ENCODE measurements at regions not wholly inside any gene's neighbourhood (a gene's known extent, or its start where the extent isn't known, plus 50 kb on each side); places are given as distances from the start of the nearest gene placed in this dataset.
A peak's percentile ranks its signal among the peaks of the same experiment; 100 is the strongest.

- Histone ChIP-seq H3K4me3 (ENCODE audit: low read length) (no peak overlapping the region), H2AK5ac (ENCODE audit: low read length) (no peak overlapping the region), H2BK5ac (ENCODE audit: low read length) (no peak overlapping the region), H3K79me2 (ENCODE audit: control insufficient read depth, insufficient read depth, low read length) (no peaks in the 10 kb centered on the region), H3K36me3 (ENCODE audit: control insufficient read depth, insufficient read depth, low read length) (no peaks in the 10 kb centered on the region), H3K4ac (ENCODE audit: low read depth, low read length) (no peak overlapping the region), H3K27me3 (ENCODE audit: insufficient read depth, low read length, poor library complexity) (no peaks in the 10 kb centered on the region), H4K8ac (ENCODE audit: low read depth, low read length) (no peak overlapping the region), H3K23ac (ENCODE audit: low read length) (no peak overlapping the region), H3K56ac (ENCODE audit: low read length) (no peak overlapping the region), H2BK120ac (ENCODE audit: low read depth, low read length) (no peak overlapping the region), H3K4me2 (ENCODE audit: low read length) (no peak overlapping the region), H3K79me1 (ENCODE audit: low read length) (no peaks in the 10 kb centered on the region), H3K9ac (ENCODE audit: low read length) (no peak overlapping the region), H3K4me1 (ENCODE audit: control insufficient read depth, low read depth, low read length) (no peaks in the 10 kb centered on the region), H3K18ac (ENCODE audit: low read length) (no peak overlapping the region), H2BK15ac (replicated peaks; ENCODE audit: low read depth) (no peak overlapping the region), H3K27ac (ENCODE audit: low read depth, low read length) (no peak overlapping the region), H4K5ac (ENCODE audit: low read length) (no peak overlapping the region)
- DNase-seq: no peak
- WGBS (ENCODE audit: extremely low coverage, insufficient coverage, low lambda C conversion rate): no CpG with 5 or more reads among the region's 2 CpGs
Measured at GRCh38 chr2:66202586-66202985, 232.3 kb upstream of the MEIS1 start.

GRCh38 chr2:66201242-66201641 is 233.7 kb upstream of the MEIS1 start:
- Histone ChIP-seq H4K8ac (ENCODE audit: low read depth, low read length) (no peak overlapping the region), H3K36me3 (ENCODE audit: control insufficient read depth, insufficient read depth, low read length) (no peaks in the 10 kb centered on the region), H2BK5ac (ENCODE audit: low read length) (no peak overlapping the region), H3K9ac (ENCODE audit: low read length) (no peak overlapping the region), H3K23ac (ENCODE audit: low read length) (no peak overlapping the region), H2BK15ac (replicated peaks; ENCODE audit: low read depth) (no peak overlapping the region), H2AK5ac (ENCODE audit: low read length) (no peak overlapping the region), H3K27me3 (ENCODE audit: insufficient read depth, low read length, poor library complexity) (no peaks in the 10 kb centered on the region), H3K4me2 (ENCODE audit: low read length) (no peak overlapping the region), H3K79me2 (ENCODE audit: control insufficient read depth, insufficient read depth, low read length) (no peaks in the 10 kb centered on the region), H4K5ac (ENCODE audit: low read length) (no peak overlapping the region), H3K4ac (ENCODE audit: low read depth, low read length) (no peak overlapping the region), H3K18ac (ENCODE audit: low read length) (no peak overlapping the region), H3K4me1 (ENCODE audit: control insufficient read depth, low read depth, low read length) (no peaks in the 10 kb centered on the region), H2BK120ac (ENCODE audit: low read depth, low read length) (no peak overlapping the region), H3K79me1 (ENCODE audit: low read length) (no peaks in the 10 kb centered on the region), H3K56ac (ENCODE audit: low read length) (no peak overlapping the region), H3K27ac (ENCODE audit: low read depth, low read length) (no peak overlapping the region), H3K4me3 (ENCODE audit: low read length) (no peak overlapping the region)
- WGBS (ENCODE audit: extremely low coverage, insufficient coverage, low lambda C conversion rate): no CpG with 5 or more reads among the region's 2 CpGs
- DNase-seq: peak; percentile 20

- no peaks in the 10 kb centered on the region for H3K36me3 ChIP-seq (ENCODE audit: control insufficient read depth, insufficient read depth, low read length)
- H3K27ac ChIP-seq (ENCODE audit: low read depth, low read length): no peak overlapping the region
- no peak overlapping the region for H2BK5ac ChIP-seq (ENCODE audit: low read length)
- H3K18ac ChIP-seq (ENCODE audit: low read length): no peak overlapping the region
- H3K27me3 ChIP-seq (ENCODE audit: insufficient read depth, low read length, poor library complexity): no peaks in the 10 kb centered on the region
- H2BK15ac ChIP-seq (replicated peaks; ENCODE audit: low read depth): no peak overlapping the region
- H3K56ac ChIP-seq (ENCODE audit: low read length): no peak overlapping the region
- no peak overlapping the region for H3K4me2 ChIP-seq (ENCODE audit: low read length)
- no peaks in the 10 kb centered on the region for H3K79me2 ChIP-seq (ENCODE audit: control insufficient read depth, insufficient read depth, low read length)
- no peak overlapping the region for H3K23ac ChIP-seq (ENCODE audit: low read length)
- H2AK5ac ChIP-seq (ENCODE audit: low read length): no peak overlapping the region
- no peak for DNase-seq
- H4K5ac ChIP-seq (ENCODE audit: low read length): no peak overlapping the region
- no peak overlapping the region for H3K4ac ChIP-seq (ENCODE audit: low read depth, low read length)
- H4K8ac ChIP-seq (ENCODE audit: low read depth, low read length): no peak overlapping the region
- H2BK120ac ChIP-seq (ENCODE audit: low read depth, low read length): no peak overlapping the region
- H3K4me3 ChIP-seq (ENCODE audit: low read length): no peak overlapping the region
- no peaks in the 10 kb centered on the region for H3K4me1 ChIP-seq (ENCODE audit: control insufficient read depth, low read depth, low read length)
- no peaks in the 10 kb centered on the region for H3K79me1 ChIP-seq (ENCODE audit: low read length)
- no peak overlapping the region for H3K9ac ChIP-seq (ENCODE audit: low read length)
Measured at GRCh38 chr2:66198873-66199272, 236.1 kb upstream of the MEIS1 start.

GRCh38 chr2:66192888-66193287 is 242.0 kb upstream of the MEIS1 start:
- H2BK5ac ChIP-seq (ENCODE audit: low read length): no peak overlapping the region
- H3K27me3 ChIP-seq (ENCODE audit: insufficient read depth, low read length, poor library complexity): no peaks in the 10 kb centered on the region
- H3K27ac ChIP-seq (ENCODE audit: low read depth, low read length): no peak overlapping the region
- no peaks in the 10 kb centered on the region for H3K79me1 ChIP-seq (ENCODE audit: low read length)
- no peak overlapping the region for H3K56ac ChIP-seq (ENCODE audit: low read length)
- no peak overlapping the region for H4K8ac ChIP-seq (ENCODE audit: low read depth, low read length)
- no peak overlapping the region for H2BK120ac ChIP-seq (ENCODE audit: low read depth, low read length)
- H4K5ac ChIP-seq (ENCODE audit: low read length): no peak overlapping the region
- H3K36me3 ChIP-seq (ENCODE audit: control insufficient read depth, insufficient read depth, low read length): no peaks in the 10 kb centered on the region
- no peak overlapping the region for H3K4me2 ChIP-seq (ENCODE audit: low read length)
- H3K4me3 ChIP-seq (ENCODE audit: low read length): no peak overlapping the region
- H3K4ac ChIP-seq (ENCODE audit: low read depth, low read length): no peak overlapping the region
- no peak overlapping the region for H3K23ac ChIP-seq (ENCODE audit: low read length)
- no peak for DNase-seq
- WGBS (ENCODE audit: extremely low coverage, insufficient coverage, low lambda C conversion rate): no CpG with 5 or more reads among the region's 2 CpGs
- no peak overlapping the region for H2AK5ac ChIP-seq (ENCODE audit: low read length)
- no peak overlapping the region for H3K18ac ChIP-seq (ENCODE audit: low read length)
- H3K9ac ChIP-seq (ENCODE audit: low read length): no peak overlapping the region
- no peak overlapping the region for H2BK15ac ChIP-seq (replicated peaks; ENCODE audit: low read depth)
- H3K79me2 ChIP-seq (ENCODE audit: control insufficient read depth, insufficient read depth, low read length): no peaks in the 10 kb centered on the region
- peaks cover 2% of the 10 kb centered on the region for H3K4me1 ChIP-seq (ENCODE audit: control insufficient read depth, low read depth, low read length)

- DNase-seq: no peak
- no CpG with 5 or more reads among the region's 1 CpG for WGBS (ENCODE audit: extremely low coverage, insufficient coverage, low lambda C conversion rate)
- H3K27ac ChIP-seq (ENCODE audit: low read depth, low read length): no peak overlapping the region
- H4K8ac ChIP-seq (ENCODE audit: low read depth, low read length): no peak overlapping the region
- H3K23ac ChIP-seq (ENCODE audit: low read length): no peak overlapping the region
- no peaks in the 10 kb centered on the region for H3K27me3 ChIP-seq (ENCODE audit: insufficient read depth, low read length, poor library complexity)
- H2BK15ac ChIP-seq (replicated peaks; ENCODE audit: low read depth): no peak overlapping the region
- no peak overlapping the region for H2BK5ac ChIP-seq (ENCODE audit: low read length)
- H4K5ac ChIP-seq (ENCODE audit: low read length): no peak overlapping the region
- H3K4me1 ChIP-seq (ENCODE audit: control insufficient read depth, low read depth, low read length): peaks cover 2% of the 10 kb centered on the region
- no peaks in the 10 kb centered on the region for H3K79me1 ChIP-seq (ENCODE audit: low read length)
- H3K9ac ChIP-seq (ENCODE audit: low read length): no peak overlapping the region
- H3K4me2 ChIP-seq (ENCODE audit: low read length): no peak overlapping the region
- no peaks in the 10 kb centered on the region for H3K36me3 ChIP-seq (ENCODE audit: control insufficient read depth, insufficient read depth, low read length)
- H2AK5ac ChIP-seq (ENCODE audit: low read length): no peak overlapping the region
- H3K4me3 ChIP-seq (ENCODE audit: low read length): no peak overlapping the region
- H3K4ac ChIP-seq (ENCODE audit: low read depth, low read length): no peak overlapping the region
- no peak overlapping the region for H2BK120ac ChIP-seq (ENCODE audit: low read depth, low read length)
- no peak overlapping the region for H3K18ac ChIP-seq (ENCODE audit: low read length)
- no peaks in the 10 kb centered on the region for H3K79me2 ChIP-seq (ENCODE audit: control insufficient read depth, insufficient read depth, low read length)
- no peak overlapping the region for H3K56ac ChIP-seq (ENCODE audit: low read length)
Measured at GRCh38 chr2:66191311-66191710, 243.6 kb upstream of the MEIS1 start.

GRCh38 chr2:66189553-66189952 is 245.4 kb upstream of the MEIS1 start:
- H3K27ac ChIP-seq (ENCODE audit: low read depth, low read length): no peak overlapping the region
- no peak overlapping the region for H3K9ac ChIP-seq (ENCODE audit: low read length)
- H3K27me3 ChIP-seq (ENCODE audit: insufficient read depth, low read length, poor library complexity): no peaks in the 10 kb centered on the region
- no peak overlapping the region for H2AK5ac ChIP-seq (ENCODE audit: low read length)
- H3K23ac ChIP-seq (ENCODE audit: low read length): no peak overlapping the region
- no peak overlapping the region for H2BK15ac ChIP-seq (replicated peaks; ENCODE audit: low read depth)
- no peaks in the 10 kb centered on the region for H3K79me2 ChIP-seq (ENCODE audit: control insufficient read depth, insufficient read depth, low read length)
- H3K36me3 ChIP-seq (ENCODE audit: control insufficient read depth, insufficient read depth, low read length): no peaks in the 10 kb centered on the region
- no peak for DNase-seq
- H2BK120ac ChIP-seq (ENCODE audit: low read depth, low read length): no peak overlapping the region
- no peak overlapping the region for H2BK5ac ChIP-seq (ENCODE audit: low read length)
- H3K4ac ChIP-seq (ENCODE audit: low read depth, low read length): no peak overlapping the region
- H3K4me3 ChIP-seq (ENCODE audit: low read length): no peak overlapping the region
- H4K5ac ChIP-seq (ENCODE audit: low read length): no peak overlapping the region
- H4K8ac ChIP-seq (ENCODE audit: low read depth, low read length): no peak overlapping the region
- H3K56ac ChIP-seq (ENCODE audit: low read length): no peak overlapping the region
- peaks cover 2% of the 10 kb centered on the region for H3K4me1 ChIP-seq (ENCODE audit: control insufficient read depth, low read depth, low read length)
- H3K18ac ChIP-seq (ENCODE audit: low read length): no peak overlapping the region
- no peaks in the 10 kb centered on the region for H3K79me1 ChIP-seq (ENCODE audit: low read length)
- no peak overlapping the region for H3K4me2 ChIP-seq (ENCODE audit: low read length)

Data from mesendoderm (in vitro differentiated cells).